ENCODE measurements at regions not wholly inside any gene's neighbourhood (a gene's known extent, or its start where the extent isn't known, plus 50 kb on each side); places are given as distances from the start of the nearest gene placed in this dataset.

DNA sequence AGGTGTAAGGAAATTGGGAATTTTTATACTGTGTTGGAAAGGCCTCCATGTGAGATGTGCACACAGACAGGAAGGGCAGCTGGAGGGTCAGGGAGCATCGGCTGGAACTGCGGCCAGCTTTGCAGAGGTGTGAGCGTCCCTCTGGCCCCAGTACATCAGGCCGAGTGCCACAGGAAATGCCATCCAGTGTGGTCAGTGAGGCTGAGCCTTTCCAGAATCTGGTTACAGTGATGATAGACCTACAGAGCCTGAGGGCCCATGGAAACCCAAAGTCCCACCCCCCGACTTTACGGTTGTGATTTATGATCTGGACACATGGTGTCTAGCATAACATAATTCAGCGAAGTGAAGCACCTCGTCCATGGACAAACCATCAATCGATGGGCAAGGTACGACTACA is 137.3 kb upstream of the PDE10A start (continued):
- TF ChIP-seq HNRNPL (IDR thresholded peaks at IDR 0.05; ENCODE audit: low read depth, low read length) (no peak), ZNF552 (CRISPR knock-in tag; IDR thresholded peaks at IDR 0.05; ENCODE audit: borderline replicate concordance) (no peak), ZNF639 (CRISPR knock-in tag; conservative IDR thresholded peaks at IDR 0.05) (no peak), REXO4 (CRISPR knock-in tag; IDR thresholded peaks at IDR 0.05; ENCODE audit: borderline replicate concordance) (no peak), SP140L (CRISPR knock-in tag; IDR thresholded peaks at IDR 0.05; ENCODE audit: borderline replicate concordance) (no peak)
- TF ChIP-seq, protein P1, sequence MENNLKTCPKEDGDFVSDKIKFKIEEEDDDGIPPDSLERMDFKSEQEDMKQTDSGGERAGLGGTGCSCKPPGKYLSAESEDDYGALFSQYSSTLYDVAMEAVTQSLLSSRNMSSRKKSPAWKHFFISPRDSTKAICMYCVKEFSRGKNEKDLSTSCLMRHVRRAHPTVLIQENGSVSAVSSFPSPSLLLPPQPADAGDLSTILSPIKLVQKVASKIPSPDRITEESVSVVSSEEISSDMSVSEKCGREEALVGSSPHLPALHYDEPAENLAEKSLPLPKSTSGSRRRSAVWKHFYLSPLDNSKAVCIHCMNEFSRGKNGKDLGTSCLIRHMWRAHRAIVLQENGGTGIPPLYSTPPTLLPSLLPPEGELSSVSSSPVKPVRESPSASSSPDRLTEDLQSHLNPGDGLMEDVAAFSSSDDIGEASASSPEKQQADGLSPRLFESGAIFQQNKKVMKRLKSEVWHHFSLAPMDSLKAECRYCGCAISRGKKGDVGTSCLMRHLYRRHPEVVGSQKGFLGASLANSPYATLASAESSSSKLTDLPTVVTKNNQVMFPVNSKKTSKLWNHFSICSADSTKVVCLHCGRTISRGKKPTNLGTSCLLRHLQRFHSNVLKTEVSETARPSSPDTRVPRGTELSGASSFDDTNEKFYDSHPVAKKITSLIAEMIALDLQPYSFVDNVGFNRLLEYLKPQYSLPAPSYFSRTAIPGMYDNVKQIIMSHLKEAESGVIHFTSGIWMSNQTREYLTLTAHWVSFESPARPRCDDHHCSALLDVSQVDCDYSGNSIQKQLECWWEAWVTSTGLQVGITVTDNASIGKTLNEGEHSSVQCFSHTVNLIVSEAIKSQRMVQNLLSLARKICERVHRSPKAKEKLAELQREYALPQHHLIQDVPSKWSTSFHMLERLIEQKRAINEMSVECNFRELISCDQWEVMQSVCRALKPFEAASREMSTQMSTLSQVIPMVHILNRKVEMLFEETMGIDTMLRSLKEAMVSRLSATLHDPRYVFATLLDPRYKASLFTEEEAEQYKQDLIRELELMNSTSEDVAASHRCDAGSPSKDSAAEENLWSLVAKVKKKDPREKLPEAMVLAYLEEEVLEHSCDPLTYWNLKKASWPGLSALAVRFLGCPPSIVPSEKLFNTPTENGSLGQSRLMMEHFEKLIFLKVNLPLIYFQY (CRISPR knock-in tag; IDR thresholded peaks at IDR 0.05; ENCODE audit: borderline replicate concordance) = no peak

GRCh38 chr6:165799391-165800153 is 136.5 kb upstream of the PDE10A start:
- Histone ChIP-seq H3K4me1 (ENCODE audit: insufficient read depth, low read length) (no peaks in the 10 kb centered on the region), H3K36me3 (replicated peaks in 1 of 2; ENCODE audit: control insufficient read depth in 1 of 2, insufficient read depth in 2 of 2, low read length in 2 of 2) (no peaks in the 10 kb centered on the region), H2AFZ (ENCODE audit: low read length) (no peak overlapping the region), H3K4me3 (replicated peaks in 1 of 3; ENCODE audit: insufficient read depth in 1 of 3, low read depth in 2 of 3, low read length in 3 of 3) (no peak overlapping the region), H3K79me2 (ENCODE audit: insufficient read depth, low read length) (no peaks in the 10 kb centered on the region), H4K20me1 (ENCODE audit: insufficient read depth, low read length) (no peaks in the 10 kb centered on the region), H3K27me3 (ENCODE audit: control insufficient read depth in 1 of 2, insufficient read depth in 2 of 2, low read length in 2 of 2) (peaks cover 0 to 45% of the 10 kb centered on the region in 2 experiments; a peak in 3 of 5 replicates), H3K4me2 (ENCODE audit: low read depth, low read length) (no peak overlapping the region), H3K27ac (ENCODE audit: extremely low read length, insufficient read depth, low read length) (no peak overlapping the region), H3K9ac (ENCODE audit: insufficient read depth, low read depth, low read length) (no peak overlapping the region), H3K9me3 (ENCODE audit: low read length) (no peaks in the 10 kb centered on the region)
- CTCF ChIA-PET (ENCODE audit: low intra/inter-chr PET ratio, low total read pairs) = no interaction called here
- intact Hi-C loops (cut with micrococcal nuclease; ENCODE audit: unreplicated experiment) (no loop called here), in situ Hi-C loops (cut with HindIII; ENCODE audit: extremely low pct_ligation_motif_present, low pct_unique_long_range_greater_than_20kb) (no loop called here)
- DNase-seq (ENCODE audit: low spot score) (no peak), FAIRE-seq (no peak), ATAC-seq (no peak)
- POLR2A ChIA-PET = no interaction called here
- WGBS (ENCODE audit: low lambda C conversion rate) = 3% methylated on average over 8 of the region's 8 CpGs
- no TSS peak for BruUV-seq (replicated peaks)
- TF ChIP-seq ZNF20 (CRISPR knock-in tag; IDR thresholded peaks at IDR 0.05) (no peak), ZNF513 (CRISPR knock-in tag; conservative IDR thresholded peaks at IDR 0.05) (no peak), NR1H2 (CRISPR knock-in tag; IDR thresholded peaks at IDR 0.05; ENCODE audit: borderline replicate concordance, low read depth) (no peak), ZNF468 (CRISPR knock-in tag; IDR thresholded peaks at IDR 0.05) (no peak), ZZZ3 (CRISPR knock-in tag; IDR thresholded peaks at IDR 0.05; ENCODE audit: borderline replicate concordance) (no peak), SYNCRIP (IDR thresholded peaks at IDR 0.05; ENCODE audit: insufficient read depth, low read depth, low read length) (no peak), KAT8 (CRISPR knock-in tag; IDR thresholded peaks at IDR 0.05) (no peak), ZNF557 (CRISPR knock-in tag; IDR thresholded peaks at IDR 0.05) (no peak), ZNF878 (CRISPR knock-in tag; IDR thresholded peaks at IDR 0.05) (no peak), MTA1 (CRISPR knock-in tag; IDR thresholded peaks at IDR 0.05; ENCODE audit: borderline replicate concordance) (no peak)
